ENCODE measurements at regions not wholly inside any gene's neighbourhood (a gene's known extent, or its start where the extent isn't known, plus 50 kb on each side); places are given as distances from the start of the nearest gene placed in this dataset.
"Not testable (repeated sequence)": the region's sequence is repeated elsewhere in the genome, so short reads cannot be mapped to it uniquely, and the experiment has no call there.

DNA sequence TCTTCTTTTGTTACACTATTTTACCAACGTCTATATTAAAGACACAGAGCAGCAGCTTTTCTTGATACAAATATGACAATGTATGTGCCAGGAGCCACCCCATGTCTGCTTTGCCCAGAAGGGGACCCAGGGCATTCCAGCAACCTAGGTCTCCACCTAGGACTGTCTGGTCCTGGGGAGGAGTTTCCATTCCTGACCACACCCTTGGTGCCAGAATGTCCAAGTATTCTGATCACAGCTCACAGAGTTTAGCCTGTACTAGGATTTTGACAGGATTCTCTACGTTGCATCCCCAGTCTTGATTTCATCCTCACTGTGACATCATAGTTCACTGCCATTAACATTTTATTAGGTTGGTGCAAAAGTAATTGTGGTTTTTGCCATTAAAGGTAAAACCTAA lies 224.7 kb downstream of the SREK1 start:
- Mint-ChIP-seq H3K4me1 (no peaks in the 10 kb centered on the region), H3K9me3 (no peaks in the 10 kb centered on the region), H3K27ac (no peak overlapping the region), H3K36me3 (no peaks in the 10 kb centered on the region), H3K27me3 (ENCODE audit: low read depth in 3 of 3) (peaks cover 0 to 9% (median 3%) of the 10 kb centered on the region in 3 donors), H3K4me3 (no peak overlapping the region)
- no peak for DNase-seq

DNA sequence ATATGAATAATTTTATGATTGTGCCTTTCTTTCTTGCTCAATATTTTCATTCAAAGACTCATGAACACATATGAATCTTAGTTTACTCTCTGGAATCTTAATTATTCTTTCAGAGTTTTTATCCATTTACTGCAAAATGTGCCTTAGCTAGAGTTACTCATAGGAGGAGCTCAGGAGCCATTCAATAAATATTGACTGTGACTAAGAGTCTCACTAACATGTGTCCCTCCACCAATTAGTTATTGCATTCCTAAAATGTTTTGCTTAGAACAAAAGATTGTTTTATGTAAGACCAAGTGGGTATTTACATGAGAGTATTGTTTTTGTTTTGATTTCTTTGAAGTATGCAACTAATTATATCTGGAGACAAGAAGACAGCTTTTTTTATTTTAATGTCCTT lies 218.4 kb upstream of the MAST4 start:
- no peak overlapping the region for H3K4me3 Mint-ChIP-seq
- peaks cover 1 to 3% (median 2%) of the 10 kb centered on the region in 3 donors for H3K27me3 Mint-ChIP-seq (ENCODE audit: low read depth in 3 of 3)
- no peak for DNase-seq
- H3K9me3 Mint-ChIP-seq: peaks cover 4 to 14% (median 5%) of the 10 kb centered on the region in 6 donors
- H3K4me1 Mint-ChIP-seq: no peaks in the 10 kb centered on the region
- no peaks in the 10 kb centered on the region for H3K36me3 Mint-ChIP-seq
- no peak overlapping the region for H3K27ac Mint-ChIP-seq

GRCh38 chr5:66378407-66378806 lies 217.8 kb upstream of the MAST4 start:
- Mint-ChIP-seq H3K4me1 (no peaks in the 10 kb centered on the region), H3K4me3 (no peak overlapping the region), H3K9me3 (peaks cover 4 to 14% (median 5%) of the 10 kb centered on the region in 6 donors), H3K27me3 (ENCODE audit: low read depth in 3 of 3) (peaks cover 1 to 3% (median 2%) of the 10 kb centered on the region in 3 donors), H3K36me3 (no peaks in the 10 kb centered on the region), H3K27ac (no peak overlapping the region)
- DNase-seq: no peak

DNA sequence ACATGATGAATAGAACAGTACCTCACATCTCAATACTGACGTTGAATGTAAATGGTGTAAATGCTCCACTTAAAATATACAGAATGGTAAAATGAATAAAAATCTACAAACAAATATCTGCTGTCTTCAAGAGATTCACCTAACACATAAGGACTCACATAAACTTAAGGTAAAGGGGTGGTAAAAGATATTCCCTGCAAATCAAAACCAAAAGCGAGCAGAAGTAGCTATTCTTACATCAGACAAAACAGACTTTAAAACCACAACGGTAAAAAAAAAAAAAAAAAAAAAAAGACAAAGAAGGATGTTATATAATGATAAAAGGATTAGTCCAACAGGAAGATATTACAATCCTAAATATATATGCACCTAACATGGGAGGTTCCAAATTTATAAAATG lies 214.0 kb upstream of the MAST4 start:
- Mint-ChIP-seq H3K27me3 (ENCODE audit: low read depth in 3 of 3) (peaks cover 0 to 3% (median 1%) of the 10 kb centered on the region in 3 donors), H3K27ac (no peak overlapping the region), H3K4me1 (no peaks in the 10 kb centered on the region), H3K36me3 (no peaks in the 10 kb centered on the region), H3K4me3 (no peak overlapping the region), H3K9me3 (peaks cover 2 to 14% (median 5%) of the 10 kb centered on the region in 6 donors)
- no peak for DNase-seq

GRCh38 chr5:66405145-66405544 lies 191.0 kb upstream of the MAST4 start:
- H3K9me3 Mint-ChIP-seq, H3K4me1 Mint-ChIP-seq, DNase-seq, H3K27ac Mint-ChIP-seq, H3K4me3 Mint-ChIP-seq, H3K36me3 Mint-ChIP-seq: not testable (repeated sequence)
- peaks cover 7 to 12% (median 11%) of the 10 kb centered on the region in 3 donors for H3K27me3 Mint-ChIP-seq (ENCODE audit: low read depth in 3 of 3)

- Mint-ChIP-seq H3K36me3 (no peaks in the 10 kb centered on the region), H3K4me3 (no peak overlapping the region), H3K9me3 (peaks cover 0 to 9% (median 3%) of the 10 kb centered on the region in 6 donors), H3K27ac (no peak overlapping the region), H3K4me1 (no peaks in the 10 kb centered on the region), H3K27me3 (ENCODE audit: low read depth in 3 of 3) (peaks cover 9 to 11% (median 10%) of the 10 kb centered on the region in 3 donors)
- DNase-seq: no peak
These were observed 189.3 kb upstream of the MAST4 start for GRCh38 chr5:66406761-66407336.

- no peaks in the 10 kb centered on the region for H3K36me3 Mint-ChIP-seq
- no peak overlapping the region for H3K27ac Mint-ChIP-seq
- DNase-seq: no peak
- no peaks in the 10 kb centered on the region for H3K4me1 Mint-ChIP-seq
- peaks cover 8 to 9% (median 9%) of the 10 kb centered on the region in 3 donors for H3K27me3 Mint-ChIP-seq (ENCODE audit: low read depth in 3 of 3)
- no peak overlapping the region for H3K4me3 Mint-ChIP-seq
- peaks cover 0 to 9% (median 3%) of the 10 kb centered on the region in 6 donors for H3K9me3 Mint-ChIP-seq
These were observed 188.4 kb upstream of the MAST4 start for GRCh38 chr5:66407765-66408164.

- Mint-ChIP-seq H3K27ac (no peak overlapping the region), H3K9me3 (peaks cover 0 to 5% (median under 1%) of the 10 kb centered on the region in 6 donors), H3K27me3 (ENCODE audit: low read depth in 3 of 3) (peaks cover 3 to 8% (median 7%) of the 10 kb centered on the region in 3 donors), H3K4me1 (no peaks in the 10 kb centered on the region), H3K36me3 (no peaks in the 10 kb centered on the region), H3K4me3 (no peak overlapping the region)
- DNase-seq: no peak
These were observed 187.6 kb upstream of the MAST4 start for GRCh38 chr5:66408576-66408975.

- Mint-ChIP-seq H3K9me3 (peaks cover 0 to 2% (median 0%) of the 10 kb centered on the region in 6 donors), H3K27me3 (ENCODE audit: low read depth in 3 of 3) (peaks cover 5% of the 10 kb centered on the region in 3 donors), H3K27ac (no peak overlapping the region), H3K4me3 (no peak overlapping the region), H3K36me3 (no peaks in the 10 kb centered on the region), H3K4me1 (no peaks in the 10 kb centered on the region)
- DNase-seq: no peak
These were observed 186.1 kb upstream of the MAST4 start for GRCh38 chr5:66410122-66410521.

GRCh38 chr5:66411701-66412100 lies 184.5 kb upstream of the MAST4 start:
- peaks cover 2 to 6% (median 5%) of the 10 kb centered on the region in 3 donors for H3K27me3 Mint-ChIP-seq (ENCODE audit: low read depth in 3 of 3)

DNA sequence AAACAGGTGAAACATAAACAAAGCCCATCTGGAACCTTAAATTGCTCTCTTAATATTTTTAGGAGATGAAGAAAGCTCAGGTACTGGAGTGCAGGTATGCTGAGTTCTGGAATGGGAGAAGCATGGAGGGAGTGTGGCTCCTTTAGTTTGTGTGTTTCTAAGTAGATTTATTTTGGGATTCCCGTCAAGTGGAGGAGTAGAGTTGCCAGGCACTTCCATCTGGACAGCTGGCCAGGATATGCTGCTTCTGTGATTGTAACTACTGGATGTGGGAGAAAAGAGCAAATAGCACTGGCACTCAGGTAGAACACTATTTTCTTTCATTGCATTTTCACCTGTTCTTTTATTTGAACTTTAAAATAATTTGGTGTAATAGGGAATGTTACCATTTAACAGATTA lies 182.3 kb upstream of the MAST4 start:
- no peak overlapping the region for H3K4me3 Mint-ChIP-seq
- peaks cover 0 to 2% (median 0%) of the 10 kb centered on the region in 6 donors for H3K9me3 Mint-ChIP-seq
- DNase-seq: no peak
- H3K27ac Mint-ChIP-seq: no peak overlapping the region
- no peaks in the 10 kb centered on the region for H3K36me3 Mint-ChIP-seq
- H3K27me3 Mint-ChIP-seq (ENCODE audit: low read depth in 3 of 3): peaks cover 2 to 6% (median 5%) of the 10 kb centered on the region in 3 donors
- no peaks in the 10 kb centered on the region for H3K4me1 Mint-ChIP-seq

More at GRCh38 chr5:66411701-66412100, 184.5 kb upstream of the MAST4 start:
- Mint-ChIP-seq H3K36me3 (no peaks in the 10 kb centered on the region), H3K27ac (no peak overlapping the region), H3K4me3 (no peak overlapping the region), H3K9me3 (peaks cover 0 to 2% (median 0%) of the 10 kb centered on the region in 6 donors), H3K4me1 (no peaks in the 10 kb centered on the region)
- no peak for DNase-seq

GRCh38 chr5:66415208-66415607 lies 181.0 kb upstream of the MAST4 start:
- Mint-ChIP-seq H3K9me3 (peaks cover 0 to 2% (median 0%) of the 10 kb centered on the region in 6 donors), H3K36me3 (no peaks in the 10 kb centered on the region), H3K4me3 (no peak overlapping the region), H3K27ac (no peak overlapping the region), H3K27me3 (ENCODE audit: low read depth in 3 of 3) (peaks cover 2 to 5% (median 3%) of the 10 kb centered on the region in 3 donors), H3K4me1 (no peaks in the 10 kb centered on the region)
- no peak for DNase-seq

GRCh38 chr5:66416698-66417097 lies 179.5 kb upstream of the MAST4 start:
- H3K27ac Mint-ChIP-seq: no peak overlapping the region
- no peak for DNase-seq
- H3K36me3 Mint-ChIP-seq: no peaks in the 10 kb centered on the region
- peaks cover 0 to 5% (median 2%) of the 10 kb centered on the region in 3 donors for H3K27me3 Mint-ChIP-seq (ENCODE audit: low read depth in 3 of 3)
- no peak overlapping the region for H3K4me3 Mint-ChIP-seq
- H3K9me3 Mint-ChIP-seq: peaks cover 0 to 5% (median 0%) of the 10 kb centered on the region in 6 donors
- H3K4me1 Mint-ChIP-seq: no peaks in the 10 kb centered on the region

DNA sequence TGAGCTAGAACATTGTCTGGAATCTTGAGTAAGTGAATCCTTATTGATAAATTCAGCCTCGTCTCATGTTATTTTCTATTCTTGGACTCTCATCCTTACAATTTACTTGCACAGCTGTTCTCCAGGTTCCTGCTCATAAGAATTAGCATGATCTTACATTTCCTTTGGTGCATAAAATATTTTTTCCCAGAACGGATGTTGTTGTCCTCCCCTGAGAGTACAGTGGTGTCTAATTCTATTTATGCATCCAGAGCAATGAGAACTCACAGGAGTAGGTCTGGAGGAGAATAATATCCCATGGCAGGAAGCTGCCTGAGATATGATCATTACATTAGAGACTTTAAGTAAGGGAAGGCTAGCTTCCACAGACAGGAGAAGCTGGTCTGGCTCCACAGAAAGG lies 178.4 kb upstream of the MAST4 start:
- H3K9me3 Mint-ChIP-seq: peaks cover 0 to 6% (median 2%) of the 10 kb centered on the region in 6 donors
- H3K27ac Mint-ChIP-seq: no peak overlapping the region
- peaks cover 0 to 5% (median 4%) of the 10 kb centered on the region in 3 donors for H3K27me3 Mint-ChIP-seq (ENCODE audit: low read depth in 3 of 3)
- no peaks in the 10 kb centered on the region for H3K36me3 Mint-ChIP-seq
- DNase-seq: no peak
- H3K4me3 Mint-ChIP-seq: no peak overlapping the region
- H3K4me1 Mint-ChIP-seq: no peaks in the 10 kb centered on the region

- DNase-seq: no peak
- Mint-ChIP-seq H3K9me3 (peaks cover 0 to 13% (median 4%) of the 10 kb centered on the region in 6 donors), H3K4me3 (no peak overlapping the region), H3K36me3 (peaks cover 0 to 5% (median 0%) of the 10 kb centered on the region in 3 donors), H3K27ac (no peak overlapping the region), H3K27me3 (ENCODE audit: low read depth in 3 of 3) (peaks cover 3 to 12% (median 8%) of the 10 kb centered on the region in 3 donors), H3K4me1 (no peaks in the 10 kb centered on the region)
These were observed 172.7 kb upstream of the MAST4 start for GRCh38 chr5:66423484-66423883.
